ENCODE measurements at regions not wholly inside any gene's neighbourhood (a gene's known extent, or its start where the extent isn't known, plus 50 kb on each side); places are given as distances from the start of the nearest gene placed in this dataset.
"Not testable (repeated sequence)": the region's sequence is repeated elsewhere in the genome, so short reads cannot be mapped to it uniquely, and the experiment has no call there.

DNA sequence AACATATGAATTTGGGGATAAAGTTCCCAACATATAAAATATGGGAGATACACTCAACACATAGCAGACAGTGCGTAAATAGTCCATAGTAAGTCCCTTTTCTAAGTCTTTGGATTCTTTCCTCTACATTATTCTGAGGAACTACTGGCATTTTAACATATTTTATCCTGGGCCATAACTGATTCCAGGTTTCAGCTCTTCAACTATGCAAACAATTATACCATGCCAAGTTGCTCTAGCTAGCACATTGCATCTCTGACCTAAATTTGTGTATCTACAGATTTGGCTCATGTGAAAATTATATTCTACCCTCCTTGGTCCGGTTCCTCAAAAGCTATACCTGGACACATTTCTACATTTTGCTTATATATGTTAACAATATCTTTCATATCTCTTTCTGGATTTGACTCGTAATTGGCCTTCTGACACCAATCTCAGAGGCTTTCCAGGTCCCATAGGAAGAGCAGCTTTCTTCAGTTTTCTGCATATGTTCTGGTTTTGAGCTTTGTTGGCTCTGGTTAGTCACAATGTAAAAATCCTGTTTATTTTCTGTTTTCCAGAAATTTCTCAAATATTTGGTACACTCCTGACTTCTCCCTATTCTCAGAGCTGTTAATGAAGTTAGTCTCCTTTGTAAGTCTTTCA is 305.4 kb downstream of the BMP4 start:
- no peak for DNase-seq

DNA sequence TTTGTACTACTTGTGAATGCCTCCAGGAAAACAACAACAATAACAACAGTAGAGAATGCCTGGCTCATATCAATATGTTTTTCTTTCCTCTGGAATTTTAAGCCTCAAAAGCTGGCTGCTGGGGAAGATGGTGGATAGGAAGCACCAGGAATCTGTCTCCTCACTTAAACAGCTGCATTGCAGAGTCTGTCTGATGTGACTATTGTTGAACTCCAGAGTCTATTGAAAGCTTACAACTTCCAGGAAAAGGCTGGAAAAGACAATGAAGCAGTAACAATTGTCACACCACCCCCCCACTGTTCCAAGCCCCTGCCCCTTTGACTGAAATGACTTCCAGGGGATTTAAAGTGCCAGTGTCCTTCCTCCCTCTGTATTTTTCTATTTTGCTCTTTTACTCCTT is 309.7 kb downstream of the BMP4 start:
- DNase-seq: no peak

DNA sequence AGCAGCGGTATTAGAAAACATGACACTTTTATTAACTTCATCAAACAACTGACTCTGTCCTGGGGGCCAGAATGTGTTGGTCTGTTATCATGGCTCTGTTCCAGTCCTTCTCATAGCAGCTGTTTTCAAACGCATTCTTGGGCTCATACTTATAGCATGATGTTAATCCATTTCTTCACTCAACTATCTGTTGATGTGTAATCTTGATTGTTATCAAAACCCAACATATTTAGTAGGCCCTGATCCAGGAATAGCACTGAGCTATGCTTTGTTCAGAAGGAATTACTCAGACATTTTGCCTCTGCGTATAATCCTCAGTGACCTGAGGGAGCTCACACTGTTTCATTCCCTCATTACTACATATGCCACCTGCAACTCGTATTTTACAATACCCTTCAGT is 315.9 kb downstream of the BMP4 start:
- no peak for DNase-seq

DNA sequence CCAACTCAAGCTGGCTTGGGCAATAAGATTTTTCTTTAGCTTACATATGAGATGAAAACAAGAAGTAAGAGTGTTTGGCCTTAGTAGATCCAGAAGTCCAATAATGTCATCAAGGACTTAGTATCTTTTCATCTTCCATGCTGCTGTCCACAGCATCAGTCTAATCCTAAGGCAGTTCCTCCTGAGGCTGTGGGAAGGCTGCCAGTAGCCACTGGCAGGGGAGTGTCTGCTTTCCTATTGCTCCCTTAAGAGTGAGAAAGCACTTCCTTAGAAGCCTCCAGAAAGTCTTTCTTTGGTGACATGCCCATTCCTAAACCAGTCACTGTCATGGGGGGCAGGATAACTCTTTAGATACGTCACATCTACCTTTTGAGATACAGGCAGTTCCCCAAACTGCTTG is 317.7 kb downstream of the BMP4 start:
- DNase-seq: no peak

DNA sequence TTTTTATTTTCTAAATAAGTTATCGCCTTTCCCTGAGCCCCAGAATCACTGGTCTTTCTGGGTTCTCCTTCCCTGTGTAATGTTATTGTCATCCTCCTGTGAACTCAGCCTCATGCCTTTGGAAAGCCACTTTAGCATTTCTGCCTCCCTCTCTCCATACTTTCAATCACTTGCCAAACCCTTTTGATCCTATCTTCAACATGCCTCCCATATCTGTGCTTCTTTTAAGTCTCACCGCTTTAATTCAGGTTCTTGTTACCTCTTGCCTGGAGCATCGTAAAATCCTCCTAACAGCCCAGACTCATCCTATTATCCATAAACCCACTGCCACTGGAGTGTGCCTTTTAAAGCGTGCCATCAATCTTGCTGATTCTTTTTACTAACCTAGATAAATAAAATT is 321.8 kb downstream of the BMP4 start:
- no peak for DNase-seq

DNA sequence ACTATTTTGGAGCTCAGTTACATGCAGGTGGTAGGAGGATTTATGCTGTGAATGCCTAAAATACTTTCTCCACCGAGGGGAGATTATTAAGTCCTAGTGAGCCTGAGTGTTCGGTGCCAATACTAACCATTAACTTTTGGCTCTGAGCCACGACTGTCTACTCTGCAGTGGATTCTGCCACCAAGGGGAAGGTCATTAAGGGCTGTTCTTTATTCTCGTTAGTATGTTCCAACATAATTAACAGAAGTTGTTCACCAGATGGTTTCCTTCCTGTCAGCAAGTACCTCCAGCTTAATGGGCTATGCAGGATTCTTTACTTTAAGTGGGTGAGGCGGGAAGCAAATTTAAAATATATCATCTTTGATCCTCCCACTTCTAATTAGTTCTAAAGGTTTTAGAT is 326.3 kb downstream of the BMP4 start:
- DNase-seq: no peak

DNA sequence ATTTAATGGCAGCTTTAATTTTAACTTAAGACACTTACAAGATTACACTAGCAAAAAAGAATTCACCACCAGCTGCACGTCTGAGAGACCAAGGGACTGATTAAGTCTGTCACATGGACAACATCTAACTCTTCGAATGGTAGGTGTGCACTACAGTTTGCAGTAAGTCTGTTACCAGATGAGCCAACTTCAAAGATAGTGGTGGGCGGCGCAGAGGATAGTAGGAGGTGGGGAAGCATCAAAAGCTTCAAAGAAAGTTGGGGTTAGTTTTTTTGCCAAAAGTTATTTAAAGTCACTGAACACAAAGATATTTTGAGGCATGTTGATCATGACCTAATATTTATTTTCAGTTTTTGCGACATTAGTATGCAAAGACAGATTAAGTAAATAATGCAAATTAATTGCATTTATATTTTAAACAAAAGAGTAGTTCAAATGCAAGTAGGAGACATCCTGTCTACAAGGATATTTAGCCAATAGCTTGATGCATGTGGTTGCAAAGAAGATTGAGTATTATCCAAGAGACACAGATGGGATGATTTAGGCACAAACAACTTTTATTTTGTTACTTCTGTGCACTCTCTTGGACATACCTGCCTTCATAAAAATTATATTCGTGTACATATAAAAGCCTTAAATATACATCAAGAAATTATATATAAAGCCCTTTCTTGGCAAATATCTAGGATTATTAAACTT is 327.7 kb downstream of the BMP4 start:
- no peak for DNase-seq

DNA sequence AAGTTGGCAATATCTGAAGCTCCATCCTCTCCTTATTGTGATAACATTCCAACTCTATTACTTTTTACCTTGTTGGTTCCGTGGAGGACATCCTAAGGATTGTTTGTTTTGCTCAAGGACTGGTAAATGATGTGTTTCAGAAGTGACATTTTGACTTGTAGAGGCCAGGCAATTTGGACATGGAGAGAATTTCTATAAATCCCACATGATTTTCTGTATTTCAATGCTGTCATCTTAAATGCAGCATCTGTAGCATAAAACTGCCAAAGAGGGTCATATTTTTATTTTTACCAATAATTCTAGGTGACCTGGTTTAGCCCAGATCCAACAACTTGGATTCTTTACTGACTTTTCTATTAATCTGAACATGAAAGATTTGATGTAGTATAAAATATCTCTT is 328.4 kb downstream of the BMP4 start:
- no peak for DNase-seq

DNA sequence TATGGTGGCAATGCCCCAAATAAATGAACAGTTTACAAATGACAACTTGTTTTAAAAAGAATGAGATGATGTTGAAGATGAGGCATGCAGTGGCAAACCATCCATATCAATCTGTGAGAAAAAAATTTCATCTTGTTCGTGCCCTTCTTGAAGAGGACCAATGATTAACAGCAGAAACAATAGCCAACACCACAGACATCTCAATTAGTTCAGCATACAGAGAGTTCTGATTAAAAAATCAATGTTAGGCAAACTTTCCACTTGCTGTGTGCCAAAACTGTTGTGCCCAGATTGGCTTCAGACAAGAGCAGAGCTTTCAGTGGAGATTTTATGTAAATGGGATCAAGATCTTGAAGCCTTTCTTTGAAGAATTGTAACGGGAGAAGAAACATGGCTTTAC is 329.9 kb downstream of the BMP4 start:
- DNase-seq: no peak

DNA sequence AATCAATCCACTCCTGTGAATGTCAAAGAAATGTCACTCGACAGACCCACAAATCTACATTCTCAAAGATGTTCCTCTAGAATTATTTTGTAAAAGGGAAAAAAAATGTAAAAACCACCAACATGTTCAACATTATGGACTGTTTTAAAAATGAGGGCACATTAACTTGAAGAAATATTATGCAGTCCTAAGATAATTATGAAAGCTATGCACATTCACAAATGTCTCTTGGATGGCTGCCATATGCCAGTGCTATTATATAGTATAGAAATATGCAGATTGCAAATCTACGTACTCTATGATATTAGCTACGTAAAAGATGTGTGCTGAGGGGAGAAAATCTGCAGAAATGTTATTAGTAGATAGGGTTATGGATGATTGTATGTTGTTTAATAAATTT is 334.2 kb downstream of the BMP4 start:
- DNase-seq: no peak

DNA sequence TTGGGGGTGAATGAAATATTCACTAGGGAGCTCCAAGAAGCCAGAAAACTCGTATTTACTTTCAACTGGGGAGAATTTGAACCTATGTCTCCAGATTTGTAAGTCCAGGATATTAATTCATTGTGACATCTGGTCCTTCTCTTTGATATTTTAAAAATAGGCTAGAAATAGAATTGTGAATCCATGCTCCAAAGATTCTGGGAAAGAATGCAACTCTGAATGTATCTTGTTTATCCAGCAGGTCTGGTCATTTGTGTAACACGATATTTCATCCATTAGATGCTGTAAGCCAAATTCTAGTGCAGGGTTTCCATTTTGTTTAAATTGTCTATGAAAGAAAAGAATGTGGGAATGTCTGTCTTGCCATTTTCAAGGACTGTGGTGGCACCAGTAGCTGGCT is 334.7 kb downstream of the BMP4 start:
- no peak for DNase-seq

DNA sequence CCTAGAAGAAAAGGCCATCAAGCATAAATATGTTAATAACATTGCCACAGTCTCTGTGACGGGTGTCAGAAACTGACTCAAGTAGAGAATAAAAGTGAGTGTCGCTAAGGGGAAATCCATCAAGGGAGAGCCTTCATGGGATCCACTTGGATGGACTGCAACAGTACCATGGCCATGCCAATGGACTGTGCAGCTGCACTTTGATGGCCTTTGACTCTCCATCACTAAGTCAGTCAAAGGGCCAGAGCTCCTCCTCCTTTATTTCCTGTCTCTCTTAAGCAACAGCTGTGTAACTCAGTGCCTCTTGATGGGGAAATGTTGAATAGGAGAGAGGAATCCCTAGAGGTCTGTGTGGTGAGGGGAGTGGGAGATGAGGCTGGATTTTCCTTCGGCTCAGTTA is 335.2 kb downstream of the BMP4 start:
- no peak for DNase-seq

DNA sequence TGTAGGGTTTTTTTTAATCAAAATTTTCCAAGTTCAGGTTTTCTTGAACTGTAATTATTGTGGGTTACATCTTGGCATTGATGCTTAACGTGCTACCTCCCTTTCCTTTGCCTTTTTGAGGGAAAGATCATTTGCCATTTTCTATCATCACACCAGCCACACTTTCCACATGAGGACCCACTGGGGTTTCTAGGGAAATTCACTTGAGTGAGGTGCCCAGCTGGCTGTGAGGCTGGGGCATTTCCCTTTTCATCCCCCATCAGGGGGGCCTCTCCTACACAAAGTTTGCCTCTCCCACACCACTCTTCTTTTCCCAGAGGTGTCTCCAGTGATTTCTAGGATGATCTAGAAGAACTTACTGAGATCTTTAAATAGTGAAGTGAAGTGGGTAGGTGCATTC is 335.7 kb downstream of the BMP4 start:
- DNase-seq: no peak

DNA sequence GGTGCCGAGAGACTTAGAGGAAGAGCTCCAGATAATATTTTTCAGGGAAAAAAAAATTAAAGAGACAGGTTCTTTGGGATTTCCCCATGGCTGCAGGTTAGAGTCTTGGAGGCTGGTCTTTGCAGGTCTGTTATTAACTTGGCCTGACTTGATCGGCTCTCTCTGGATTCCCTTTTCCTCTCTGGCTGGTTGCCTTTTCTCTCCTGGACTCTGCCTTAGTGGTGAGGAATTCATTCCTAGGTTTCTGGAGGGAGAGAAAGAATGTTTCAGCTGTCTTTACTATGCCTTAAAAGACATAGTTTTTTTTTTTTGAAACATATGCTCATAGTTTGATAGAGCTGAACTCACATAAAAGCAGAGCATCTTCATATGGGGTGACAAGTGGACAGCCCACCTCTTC is 336.3 kb downstream of the BMP4 start:
- no peak for DNase-seq

DNA sequence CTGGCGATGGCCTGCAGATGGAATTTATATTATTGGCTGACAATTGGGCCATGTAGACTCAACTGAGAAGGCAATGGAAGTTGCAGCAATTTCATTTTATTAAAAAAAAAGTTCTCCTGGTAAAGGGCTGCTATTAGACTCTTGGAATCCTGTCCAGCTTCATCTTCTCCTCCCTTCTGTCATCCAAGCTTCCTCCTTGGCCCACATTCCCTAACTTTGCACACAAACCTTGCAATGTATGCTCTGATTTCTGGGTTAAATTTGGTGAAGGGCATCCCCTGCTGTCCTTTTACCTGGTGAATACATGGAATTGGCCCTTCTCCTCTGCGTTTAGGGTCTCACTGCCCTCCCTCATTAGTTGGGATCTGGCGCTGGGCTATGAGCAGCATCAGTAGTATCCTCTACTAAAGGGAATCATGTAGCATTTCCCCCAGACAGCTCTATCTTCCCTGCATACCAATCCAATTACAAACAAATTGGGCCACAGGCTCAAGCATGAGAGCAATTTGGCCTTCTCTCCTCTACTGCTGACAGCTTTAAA is 336.9 kb downstream of the BMP4 start:
- no peak for DNase-seq

DNA sequence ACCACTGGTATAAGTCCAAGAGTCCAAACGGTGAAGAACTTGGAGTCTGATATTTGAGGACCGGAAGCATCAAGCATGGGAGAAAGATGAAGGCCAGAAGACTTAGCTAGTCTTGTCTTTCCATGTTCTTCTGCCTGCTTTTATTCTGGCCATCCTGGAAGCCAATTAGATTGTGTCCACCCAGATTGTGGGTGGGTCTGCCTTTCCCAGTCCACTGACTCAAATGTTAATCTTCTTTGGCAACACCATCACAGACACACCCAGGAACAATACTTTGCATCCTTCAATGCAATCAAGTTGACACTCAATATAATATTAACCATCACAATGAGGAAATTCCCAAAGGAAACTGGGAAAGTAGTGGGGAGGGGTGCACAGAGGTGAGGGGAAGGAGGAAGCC is 340.1 kb downstream of the BMP4 start:
- DNase-seq: not testable (repeated sequence)

DNA sequence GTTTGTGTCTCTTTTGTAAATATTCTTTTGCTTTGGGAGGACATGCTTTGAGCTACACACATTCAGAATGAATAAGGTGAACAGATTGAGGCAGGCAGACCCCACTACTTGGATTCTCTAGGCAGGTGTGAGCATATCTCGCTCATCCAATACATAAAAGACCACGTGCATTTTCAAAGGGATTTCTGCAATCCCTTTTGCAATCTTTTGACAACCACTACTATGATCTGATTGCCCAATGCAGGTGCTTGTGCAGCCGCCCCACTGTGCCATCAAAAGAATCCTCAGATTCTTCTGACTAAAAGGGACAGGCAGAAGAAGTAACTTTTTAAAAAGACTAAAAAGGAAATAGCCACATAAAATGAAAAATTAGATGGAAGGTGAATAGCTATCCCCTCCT is 341.4 kb downstream of the BMP4 start:
- no peak for DNase-seq

DNA sequence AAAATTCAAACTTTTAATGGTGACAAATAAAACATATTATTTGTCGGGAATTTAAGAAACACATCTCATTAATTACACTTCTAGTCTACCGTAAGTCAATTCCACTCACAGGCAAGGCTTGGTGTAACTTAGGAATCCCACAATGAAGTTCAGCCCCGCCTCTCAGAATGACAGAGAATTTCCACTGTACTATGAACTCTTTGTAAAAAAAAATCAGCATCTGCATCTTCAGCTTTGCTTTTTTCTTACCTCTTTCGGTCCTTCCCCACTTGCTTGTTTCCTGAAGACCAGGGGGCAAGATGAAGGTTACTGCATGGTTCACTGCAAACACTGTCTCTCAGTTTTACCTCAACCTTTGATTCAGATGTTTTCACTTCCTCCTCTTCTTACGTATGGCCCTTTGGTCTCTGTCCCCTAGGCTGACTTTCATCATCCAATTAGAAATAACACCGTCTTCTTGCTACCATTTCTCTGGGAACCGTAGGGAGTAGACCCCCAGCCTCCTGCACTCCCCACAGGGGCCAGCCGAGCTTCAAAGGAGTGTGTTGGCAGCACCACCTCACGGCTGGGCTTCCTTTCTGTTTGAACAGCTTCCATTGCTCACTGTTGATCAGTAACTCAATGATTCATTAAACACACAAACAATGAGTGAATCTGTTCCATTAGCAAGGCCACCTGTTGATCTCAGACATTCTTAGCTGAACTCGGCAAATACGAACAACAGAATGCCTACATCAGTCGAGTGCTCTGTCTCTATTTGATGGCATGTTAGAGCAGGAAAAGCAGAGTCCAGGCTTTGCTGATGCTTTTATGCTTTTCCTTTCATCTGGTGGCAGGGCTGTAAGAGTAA is 343.0 kb downstream of the BMP4 start:
- DNase-seq: no peak

DNA sequence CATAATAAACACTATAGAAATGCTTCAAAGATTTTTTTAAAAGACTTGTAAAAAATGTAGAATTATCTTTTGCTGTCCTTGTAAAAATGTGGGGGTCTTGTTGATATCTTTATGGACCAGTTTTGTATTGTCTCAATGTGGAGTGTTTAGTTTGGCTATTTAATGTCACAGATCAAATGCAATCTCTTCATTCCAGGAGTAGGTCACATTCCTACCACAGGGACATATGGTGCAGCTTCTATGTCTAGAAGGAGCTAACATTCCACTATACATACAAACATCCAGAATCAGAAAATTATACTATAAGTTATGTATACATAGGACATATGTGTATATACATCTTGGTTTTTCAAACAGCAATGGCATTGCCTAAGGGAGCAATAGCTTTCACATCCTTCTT is 345.7 kb downstream of the BMP4 start:
- no peak for DNase-seq

DNA sequence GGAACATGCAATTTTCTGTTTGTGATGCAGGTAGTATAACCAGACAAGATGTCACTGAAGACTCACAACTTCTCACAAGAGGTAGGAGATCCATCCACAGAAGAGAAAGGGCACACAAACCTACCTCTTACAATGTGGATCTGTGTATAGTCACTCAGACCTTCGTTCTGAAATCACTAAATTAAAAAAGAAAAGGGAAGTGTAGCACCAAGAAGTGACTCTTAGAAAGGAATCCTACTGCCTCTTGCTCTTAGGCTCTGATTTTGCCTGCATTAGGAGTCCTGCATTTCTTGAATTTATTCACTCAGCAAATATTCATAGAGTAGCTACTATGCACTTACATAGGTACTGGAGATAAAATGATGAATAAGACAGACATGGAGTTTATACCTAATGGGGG is 347.6 kb downstream of the BMP4 start:
- no peak for DNase-seq

DNA sequence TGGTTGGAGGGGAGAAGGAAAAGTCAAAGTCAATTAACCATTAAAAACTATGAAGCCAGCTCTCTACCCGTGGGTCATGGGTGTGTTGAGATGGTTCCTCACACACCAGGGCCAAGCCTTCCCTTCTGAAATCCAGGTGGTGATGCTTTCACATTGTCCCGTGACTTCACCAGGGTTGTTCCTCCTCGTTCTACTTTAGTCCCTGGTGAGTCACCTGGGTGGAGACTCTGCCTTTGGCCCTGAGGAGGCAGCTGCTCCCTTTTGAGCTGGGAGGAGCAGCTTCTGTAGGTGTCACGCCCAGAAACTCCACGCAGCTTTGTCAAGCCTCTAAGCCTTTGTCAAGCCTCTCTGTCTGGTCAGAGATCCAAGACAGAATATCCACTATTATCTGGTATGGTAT is 348.3 kb downstream of the BMP4 start:
- no peak for DNase-seq

DNA sequence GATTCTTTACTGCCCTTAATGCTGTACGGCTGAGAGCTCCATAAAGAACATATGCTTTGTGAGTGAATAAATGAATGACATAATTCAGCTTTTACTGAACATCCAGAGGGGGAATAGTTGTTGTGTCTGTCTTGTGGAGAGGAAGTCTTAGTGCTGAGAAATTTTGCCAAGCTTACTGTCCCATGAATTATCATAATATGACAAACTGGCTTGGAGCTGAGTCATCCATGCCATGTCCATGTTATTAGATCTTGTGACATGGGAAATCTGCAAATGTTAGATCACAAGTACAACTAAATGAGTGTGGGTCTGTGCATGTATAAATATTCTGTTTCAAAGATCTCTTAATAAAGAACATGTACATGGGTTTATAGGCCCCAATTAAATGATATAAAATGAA is 350.4 kb downstream of the BMP4 start:
- no peak for DNase-seq

DNA sequence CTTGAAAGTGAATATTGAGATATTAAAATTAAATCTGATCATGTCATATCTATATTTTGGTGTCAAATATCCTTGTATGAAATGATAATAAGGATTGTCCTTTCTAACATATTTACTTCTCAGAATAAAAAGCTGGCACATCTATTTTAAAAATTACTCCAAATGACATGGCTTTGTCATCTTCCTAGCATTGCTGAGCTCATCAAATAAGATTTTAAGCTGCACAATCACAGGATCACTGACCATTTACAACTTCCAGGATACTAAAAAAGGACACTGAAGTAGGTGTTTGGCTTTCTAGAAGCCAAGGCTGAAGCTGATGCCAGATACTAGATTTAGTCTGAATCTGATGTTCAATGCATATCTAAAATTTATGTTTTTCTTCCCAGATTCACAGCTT is 351.1 kb downstream of the BMP4 start:
- no peak for DNase-seq

DNA sequence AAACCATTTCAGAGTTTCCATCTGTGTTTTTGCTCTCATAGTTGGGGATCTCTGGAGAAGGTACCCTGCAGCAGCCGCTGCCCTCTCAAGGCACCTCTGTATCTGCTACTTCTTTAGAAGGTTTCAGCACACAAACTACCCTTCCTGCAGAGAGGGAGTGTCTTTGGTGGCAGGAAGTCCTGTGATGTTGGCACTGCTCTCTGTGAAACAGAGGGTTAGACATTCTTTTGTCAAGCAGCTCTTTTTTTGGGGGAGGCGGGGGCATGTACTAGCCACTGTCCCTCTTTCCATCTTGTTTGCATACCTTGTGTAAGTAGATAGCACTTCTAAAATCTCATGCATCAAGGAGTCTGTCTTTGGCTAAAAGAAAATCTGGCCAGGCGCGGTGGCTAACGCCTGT is 352.6 kb downstream of the BMP4 start:
- no peak for DNase-seq

All from stimulated activated CD4-positive, alpha-beta T cell treated with anti-CD3 and anti-CD28 coated beads, Interleukin-4, amount 100 ng/mL, for 4 hours (primary cell).